ENCODE measurements at regions not wholly inside any gene's neighbourhood (a gene's known extent, or its start where the extent isn't known, plus 50 kb on each side); places are given as distances from the start of the nearest gene placed in this dataset.

- H3K9me2 ChIP-seq (ENCODE audit: insufficient read depth, low read length), result no peaks in the 10 kb centered on the region
- H3K27ac ChIP-seq (ENCODE audit: low read length), result no peak overlapping the region
- H3K4me2 ChIP-seq (ENCODE audit: low read length), result no peak overlapping the region
- TF ChIP-seq EZH2 (IDR thresholded peaks at IDR 0.05; ENCODE audit: borderline replicate concordance, insufficient read depth, low read length, poor library complexity, severe bottlenecking) (no peak), MXI1 (conservative IDR thresholded peaks at IDR 0.05; ENCODE audit: poor library complexity, severe bottlenecking) (no peak), SMC3 (conservative IDR thresholded peaks at IDR 0.05; ENCODE audit: poor library complexity) (no peak), RAD21 (conservative IDR thresholded peaks at IDR 0.05) (no peak), TAF1 (IDR thresholded peaks at IDR 0.05; ENCODE audit: low read depth) (no peak), CTCF (IDR thresholded peaks at IDR 0.05; ENCODE audit: poor library complexity, severe bottlenecking) (no peak), REST (IDR thresholded peaks at IDR 0.05; ENCODE audit: borderline replicate concordance) (no peak), POLR2AphosphoS5 (IDR thresholded peaks at IDR 0.05) (no peak), EP300 (conservative IDR thresholded peaks at IDR 0.05; ENCODE audit: poor library complexity, severe bottlenecking) (no peak)
- H2AFZ ChIP-seq (ENCODE audit: low read depth, low read length), result no peak overlapping the region
- H3K4me3 ChIP-seq (ENCODE audit: low read length), result no peak overlapping the region
- H3K9ac ChIP-seq (ENCODE audit: low read length), result no peak overlapping the region
- no peaks in the 10 kb centered on the region for H4K20me1 ChIP-seq (ENCODE audit: insufficient read depth)
- H3K79me2 ChIP-seq (replicated peaks; ENCODE audit: insufficient read depth, low read length), result no peaks in the 10 kb centered on the region
- H3K9me3 ChIP-seq (ENCODE audit: low read length), result peaks cover 4% of the 10 kb centered on the region
- H3F3A ChIP-seq (ENCODE audit: insufficient read depth, low read length, poor library complexity, severe bottlenecking), result no peaks in the 10 kb centered on the region
- H3K27me3 ChIP-seq (ENCODE audit: insufficient read depth, low read depth, low read length), result no peaks in the 10 kb centered on the region
- H3K36me3 ChIP-seq (ENCODE audit: insufficient read depth, low read length), result no peaks in the 10 kb centered on the region
These were observed 179.4 kb upstream of the ARL4C start for GRCh38 chr2:234676109-234676782.

DNA sequence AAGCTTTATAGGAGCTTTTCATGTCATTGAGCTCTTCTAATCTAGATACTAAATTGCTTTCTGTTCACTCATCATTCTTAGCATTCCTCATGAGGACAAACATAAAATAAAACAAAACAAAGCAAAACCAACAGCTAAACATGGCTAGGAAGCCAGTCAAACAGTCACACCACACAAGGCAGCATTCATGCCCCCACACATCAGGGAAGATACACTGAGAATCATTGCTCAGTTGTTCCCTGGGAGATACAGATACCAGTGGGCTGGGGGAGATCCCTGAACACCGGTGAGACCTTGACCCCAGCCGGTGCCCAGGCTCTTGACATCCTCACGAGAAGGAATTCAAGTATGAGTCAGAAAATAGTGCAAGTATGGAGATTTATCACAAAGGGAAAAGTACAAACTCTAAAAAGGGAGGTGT is 177.9 kb upstream of the ARL4C start:
- Histone ChIP-seq H3K9me3 (ENCODE audit: low read length) (peaks cover 4% of the 10 kb centered on the region), H4K20me1 (ENCODE audit: insufficient read depth) (no peaks in the 10 kb centered on the region), H3K9ac (ENCODE audit: low read length) (no peak overlapping the region), H3K4me3 (ENCODE audit: low read length) (no peak overlapping the region), H3K27me3 (ENCODE audit: insufficient read depth, low read depth, low read length) (no peaks in the 10 kb centered on the region), H3K27ac (ENCODE audit: low read length) (no peak overlapping the region), H3K36me3 (ENCODE audit: insufficient read depth, low read length) (no peaks in the 10 kb centered on the region), H3K79me2 (replicated peaks; ENCODE audit: insufficient read depth, low read length) (no peaks in the 10 kb centered on the region), H3K9me2 (ENCODE audit: insufficient read depth, low read length) (no peaks in the 10 kb centered on the region), H3F3A (ENCODE audit: insufficient read depth, low read length, poor library complexity, severe bottlenecking) (no peaks in the 10 kb centered on the region), H3K4me2 (ENCODE audit: low read length) (no peak overlapping the region), H2AFZ (ENCODE audit: low read depth, low read length) (no peak overlapping the region)
- TF ChIP-seq POLR2AphosphoS5 (IDR thresholded peaks at IDR 0.05), result no peak
- TF ChIP-seq RAD21 (conservative IDR thresholded peaks at IDR 0.05), result no peak
